GM20431 (cell line): ENCODE measurements at regions not wholly inside any gene's neighbourhood (a gene's known extent, or its start where the extent isn't known, plus 50 kb on each side); places are given as distances from the start of the nearest gene placed in this dataset.
"Not testable (repeated sequence)": the region's sequence is repeated elsewhere in the genome, so short reads cannot be mapped to it uniquely, and the experiment has no call there.

ENCODE experiments used
- in situ Hi-C: fragments of 300-500 bp; cut with MseI, MboI; formaldehyde crosslinking; loops from one replicate; pipeline ENCODE4 v1.15.0; 2020; ENCODE audit warnings: low sequenced_read_pairs; ENCODE audit not compliant: unreplicated experiment

DNA sequence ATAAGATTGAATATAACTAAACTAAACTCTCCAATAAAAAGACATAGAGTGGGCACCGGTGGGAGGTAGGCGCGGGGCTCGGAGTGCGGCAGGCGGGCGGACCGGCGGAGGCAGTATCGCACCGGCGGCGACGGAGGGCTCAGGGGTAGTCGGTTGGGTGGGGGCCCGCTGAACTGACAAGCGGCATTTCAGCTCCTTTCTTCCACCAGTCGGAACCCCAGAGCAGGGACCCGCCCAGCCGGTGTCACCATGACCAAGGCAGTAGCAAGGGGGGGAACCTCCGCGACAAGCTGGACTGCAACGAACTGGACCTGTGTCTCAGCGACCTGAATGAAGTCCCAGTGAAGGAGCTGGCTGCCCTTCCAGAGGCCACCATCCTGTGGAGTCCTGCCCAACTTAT lies 156.7 kb downstream of the HINT1 start:
- in situ Hi-C loops: no loop called here

DNA sequence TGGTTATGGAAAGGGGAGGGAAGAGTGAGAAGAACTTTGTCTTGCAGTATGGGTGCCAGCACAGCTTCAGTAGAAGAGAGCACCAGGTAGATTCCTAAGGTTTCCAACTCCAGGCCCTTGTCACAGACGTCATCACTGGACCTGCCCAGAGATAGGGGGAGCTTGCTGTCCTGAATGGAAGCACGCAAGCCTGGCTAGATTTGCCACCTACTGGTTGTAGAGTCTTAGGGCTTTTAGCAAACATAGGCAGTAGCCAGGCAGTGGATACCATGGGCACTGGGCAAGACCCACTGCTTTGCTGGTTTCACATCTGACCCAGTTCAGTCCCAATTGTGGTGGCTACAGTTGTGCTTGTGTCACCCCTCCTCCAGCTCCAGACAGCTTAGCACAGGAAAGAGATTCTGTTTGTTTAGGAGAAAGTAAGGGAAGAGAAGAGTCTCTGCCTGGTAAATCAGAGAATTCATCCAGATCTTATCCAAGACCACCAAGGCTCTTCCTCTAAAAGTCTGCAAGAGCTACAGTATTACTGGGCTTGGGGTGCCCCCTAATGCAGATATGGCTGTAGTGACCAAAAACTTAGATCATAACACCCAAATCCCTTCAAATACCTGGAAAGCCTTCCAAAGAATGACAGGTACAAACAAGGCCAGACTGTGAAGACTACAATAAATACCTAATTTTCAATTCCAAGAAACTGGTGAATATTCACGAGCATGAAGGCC lies 158.9 kb downstream of the HINT1 start:
- in situ Hi-C loops: no loop called here

DNA sequence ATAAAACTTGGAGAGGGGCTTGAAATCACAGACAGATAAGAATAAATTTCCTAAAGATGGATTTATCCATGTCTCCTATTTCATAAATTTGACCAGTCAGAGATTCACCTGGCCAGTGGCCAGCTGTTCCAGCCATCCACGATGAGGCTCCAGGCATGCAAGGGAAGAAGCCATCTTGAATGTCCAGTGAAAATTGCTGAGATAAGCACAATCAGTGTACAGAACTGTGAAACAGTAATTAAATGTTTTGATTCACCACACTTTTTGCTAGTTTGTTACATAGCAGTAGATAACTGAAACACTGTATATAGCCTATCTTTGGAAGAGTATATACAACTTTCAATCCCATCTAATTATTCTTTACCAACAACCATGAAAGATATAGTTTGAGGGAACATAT lies 163.5 kb downstream of the HINT1 start:
- in situ Hi-C loops: no loop called here

DNA sequence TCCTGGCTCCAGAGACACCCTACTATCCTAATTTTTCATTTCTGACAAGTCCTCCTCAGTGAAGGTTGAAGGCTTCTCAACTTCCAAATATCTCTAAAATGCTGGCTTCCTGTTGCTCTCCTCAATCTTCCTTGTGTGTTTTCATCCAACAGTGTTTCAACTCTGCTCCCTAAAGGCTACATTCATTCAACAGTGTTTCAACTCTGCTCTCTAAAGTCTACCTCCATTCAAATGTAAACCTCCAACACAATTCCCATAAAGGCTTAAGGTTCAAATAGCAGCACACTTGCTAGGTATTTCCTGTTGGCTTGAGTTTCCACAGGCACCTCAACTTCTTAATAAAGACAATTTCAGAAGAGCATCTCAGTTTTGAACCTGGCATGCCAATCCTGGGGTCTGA lies 164.8 kb downstream of the HINT1 start:
- in situ Hi-C loops: no loop called here

DNA sequence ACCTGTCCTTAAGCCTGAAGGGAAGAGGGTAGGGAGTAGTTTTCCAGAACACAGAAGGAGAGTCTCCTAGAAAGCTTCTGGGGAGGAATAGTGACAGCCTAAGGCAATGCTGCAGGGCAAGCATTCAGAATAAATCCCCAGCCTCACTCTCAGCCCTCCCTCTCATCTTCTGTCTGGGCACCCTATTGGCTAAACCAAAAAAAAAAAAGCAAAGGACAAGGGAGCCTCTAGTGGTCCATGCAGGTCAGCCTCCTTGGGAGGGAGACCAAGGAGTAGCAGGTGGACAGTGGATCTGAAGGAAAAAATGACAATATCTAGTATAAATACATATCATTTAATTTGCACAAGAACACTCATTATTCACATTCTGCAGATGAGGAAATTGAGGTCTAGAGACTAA lies 168.3 kb downstream of the HINT1 start:
- in situ Hi-C loops: not testable (repeated sequence)

DNA sequence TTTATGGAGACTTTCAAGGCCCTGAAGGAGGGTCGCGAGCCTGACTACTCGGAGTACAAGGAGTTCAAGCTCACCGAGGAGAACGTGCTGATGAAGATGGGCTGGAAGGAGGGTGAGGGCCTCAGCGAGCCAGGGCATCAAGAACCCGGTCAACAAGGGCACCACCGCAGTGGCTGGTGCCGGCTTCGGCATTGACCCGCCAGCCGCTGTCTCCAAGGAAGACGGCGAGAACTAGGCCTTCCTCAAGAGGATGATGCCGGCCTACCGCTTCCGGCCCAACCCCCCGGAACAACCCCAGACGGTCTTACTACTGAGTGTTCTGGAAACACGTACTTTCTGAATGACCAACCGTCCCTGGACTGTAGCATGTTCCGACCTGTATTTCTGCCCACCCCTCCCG lies 169.2 kb downstream of the HINT1 start:
- in situ Hi-C loops: no loop called here

DNA sequence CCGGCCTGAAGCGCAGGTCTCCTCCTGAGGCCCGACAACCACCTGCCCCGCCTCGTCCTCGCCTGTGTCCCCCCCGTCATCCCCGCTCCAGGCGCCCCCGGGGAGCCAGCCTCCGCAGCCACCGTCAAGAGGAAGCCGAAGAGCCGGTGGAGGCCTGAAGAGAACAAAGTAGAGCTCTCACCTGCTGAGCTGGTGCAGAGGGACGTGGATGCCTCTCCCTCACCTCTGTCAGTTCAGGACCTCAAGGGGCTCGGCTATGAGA lies 169.9 kb downstream of the HINT1 start:
- in situ Hi-C loops: no loop called here

DNA sequence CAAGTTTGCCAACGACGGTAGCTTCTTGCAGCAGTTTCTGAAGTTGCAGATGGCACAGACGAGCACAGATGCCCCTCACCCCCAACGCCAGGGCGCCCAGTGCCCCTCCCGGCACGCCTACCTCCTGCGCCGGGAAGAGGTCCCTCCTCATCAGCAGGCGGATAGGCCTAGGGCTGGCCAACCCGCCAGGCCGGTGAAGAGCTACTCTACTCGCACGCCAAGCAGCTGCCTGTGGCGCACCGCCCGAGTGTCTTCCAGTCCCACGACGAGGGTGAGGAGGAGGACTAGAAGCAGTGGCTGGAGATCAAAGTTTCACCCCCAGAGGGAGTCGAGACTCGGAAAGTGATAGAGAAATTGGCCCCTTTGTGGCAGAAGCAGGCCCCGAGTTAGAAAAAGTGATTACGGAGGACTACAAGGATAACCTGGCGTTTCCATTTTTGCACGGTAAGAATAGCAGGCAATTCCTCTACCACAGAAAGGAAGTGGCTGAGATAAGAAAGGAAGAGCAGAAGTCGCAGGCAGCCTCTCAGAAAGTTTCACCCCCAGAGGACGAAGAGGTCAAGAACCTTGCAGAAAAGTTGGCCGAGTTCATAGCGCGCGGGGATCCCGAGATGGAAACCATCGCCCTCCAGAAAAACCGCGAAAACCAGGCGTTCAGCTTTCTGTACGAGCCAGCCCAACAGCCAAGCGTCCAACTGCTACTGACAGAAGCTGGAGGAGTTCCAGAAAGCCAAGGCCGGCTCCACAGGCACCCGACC lies 170.4 kb downstream of the HINT1 start:
- in situ Hi-C loops: no loop called here

DNA sequence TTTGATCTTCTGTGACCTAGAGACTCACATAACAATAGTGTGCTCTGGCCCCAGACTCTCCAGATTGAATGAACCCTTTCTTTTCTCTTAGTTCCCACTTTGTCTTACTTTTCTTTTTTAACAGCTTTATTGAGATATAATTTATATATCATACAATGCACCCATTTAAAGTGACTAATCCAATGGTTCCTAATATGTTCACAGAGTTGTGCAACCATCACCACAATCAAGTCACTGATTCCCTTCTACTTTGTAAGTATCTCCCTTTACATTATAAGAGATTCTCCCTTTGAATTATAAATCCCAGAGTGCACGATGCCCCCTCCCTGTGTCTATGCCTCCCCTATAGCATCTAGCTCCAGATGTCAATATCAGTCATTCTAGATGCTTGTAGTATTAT lies 172.4 kb downstream of the HINT1 start:
- in situ Hi-C loops: no loop called here

DNA sequence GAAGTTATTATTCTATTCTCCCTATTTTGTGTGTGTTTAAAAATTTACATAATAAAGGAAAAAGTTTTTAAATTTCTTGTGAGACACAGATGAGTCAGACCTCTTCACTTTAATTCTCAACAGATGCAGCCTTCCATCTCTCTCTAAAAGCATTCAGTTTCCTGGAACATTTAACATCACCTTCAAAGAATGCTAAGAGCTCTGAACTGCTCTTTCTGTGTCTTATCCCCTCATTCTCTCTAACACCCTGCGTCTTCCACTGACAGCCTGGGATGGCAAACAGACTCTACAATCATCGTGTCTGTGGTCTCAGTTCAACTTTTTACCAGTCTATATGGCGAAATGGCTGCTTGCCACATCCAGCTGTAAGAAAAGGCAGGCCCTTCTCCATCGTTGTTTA lies 173.0 kb downstream of the HINT1 start:
- in situ Hi-C loops: no loop called here

DNA sequence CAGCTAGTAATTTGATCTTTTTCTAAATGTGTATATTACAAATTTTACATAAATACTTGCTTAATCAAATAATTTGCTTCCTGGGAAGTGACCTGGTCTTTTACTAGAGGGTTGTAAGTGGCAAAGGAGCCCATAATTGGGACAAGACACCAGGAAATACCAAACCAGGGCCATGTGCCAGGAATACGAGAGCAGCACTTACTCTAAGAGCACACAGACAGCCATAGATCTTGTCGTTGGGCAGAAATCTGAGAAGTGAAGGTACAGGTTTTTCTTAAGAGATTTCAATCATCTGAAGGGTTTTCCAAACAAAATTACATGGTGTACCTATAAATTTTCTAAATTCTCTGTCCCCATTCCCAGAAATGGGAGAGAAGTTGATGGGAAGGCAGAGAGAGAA lies 179.3 kb downstream of the HINT1 start:
- in situ Hi-C loops: no loop called here

DNA sequence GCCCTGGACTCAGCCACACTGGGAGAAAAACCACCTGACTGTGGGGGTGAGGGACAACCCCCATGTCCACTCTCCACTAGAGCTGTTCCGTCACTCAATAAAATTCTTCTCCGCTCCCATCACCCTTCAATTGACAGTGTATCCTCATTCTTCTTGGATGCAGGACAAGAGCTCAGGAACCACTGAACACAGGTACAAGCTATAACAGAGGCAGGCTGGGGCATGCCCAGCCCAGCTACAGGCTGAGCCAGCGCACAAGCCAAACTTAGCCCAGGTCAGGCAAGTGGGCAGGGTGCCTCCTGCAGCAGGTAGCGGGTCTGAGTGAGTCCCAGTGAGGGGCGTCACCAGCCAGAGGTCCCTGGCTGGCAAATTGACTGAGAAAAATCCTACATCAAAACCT lies 183.4 kb downstream of the HINT1 start:
- in situ Hi-C loops: no loop called here

DNA sequence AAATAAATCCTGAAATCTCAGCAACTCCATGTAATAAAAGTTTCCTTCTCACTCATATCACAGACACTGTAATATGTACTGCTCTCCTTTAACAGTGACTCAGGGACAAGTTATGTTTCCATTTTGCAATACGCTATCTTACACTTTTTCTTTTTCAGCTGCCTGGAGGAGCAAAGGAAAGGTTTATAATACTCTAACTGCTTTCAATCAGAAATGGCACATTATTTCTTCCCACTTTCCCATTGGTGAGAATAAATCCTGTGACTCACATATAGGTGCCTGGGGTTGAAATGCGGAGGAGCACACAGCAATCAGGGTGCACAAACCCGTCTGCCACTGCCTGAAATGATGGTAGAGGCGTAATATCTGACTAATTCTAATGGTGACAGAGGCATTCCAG lies 186.6 kb downstream of the HINT1 start:
- in situ Hi-C loops: no loop called here

DNA sequence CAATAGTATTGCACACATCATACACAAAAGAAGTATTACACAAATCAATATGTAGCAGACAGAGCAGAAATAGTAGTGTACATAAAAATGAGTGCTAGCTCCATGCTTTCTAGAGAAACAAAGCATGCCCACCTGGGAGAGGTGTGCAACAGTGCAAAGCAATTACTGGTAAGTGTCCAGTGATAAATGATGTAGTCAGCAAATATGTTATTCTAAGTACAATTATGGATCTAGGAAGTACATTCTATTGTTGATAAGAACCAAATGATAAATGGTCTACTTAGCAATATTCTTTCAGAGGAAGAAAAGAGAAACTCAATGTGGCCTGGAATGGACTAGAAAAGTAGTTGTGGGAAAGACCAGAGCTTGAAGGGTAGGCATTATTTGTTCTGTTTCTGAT lies 188.6 kb downstream of the HINT1 start:
- in situ Hi-C loops: no loop called here

DNA sequence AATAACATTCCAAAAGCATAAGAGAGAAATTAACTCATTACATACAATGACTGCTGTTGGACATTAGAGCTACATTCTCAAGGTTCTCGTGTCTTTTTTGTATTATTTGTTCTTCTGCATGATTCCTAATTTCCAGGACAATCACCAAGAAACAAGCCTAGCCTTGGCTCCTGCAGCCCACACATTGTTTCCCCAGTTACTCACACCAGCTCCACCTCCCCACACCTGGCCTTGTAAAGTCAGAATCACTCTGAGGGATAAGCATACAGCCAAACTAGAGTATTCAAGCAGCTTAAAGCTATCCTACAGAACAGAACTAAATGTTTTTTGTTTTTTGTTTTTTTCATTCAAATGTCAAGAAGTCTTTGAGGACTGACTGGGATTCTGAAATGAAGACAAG lies 189.2 kb downstream of the HINT1 start:
- in situ Hi-C loops: no loop called here

DNA sequence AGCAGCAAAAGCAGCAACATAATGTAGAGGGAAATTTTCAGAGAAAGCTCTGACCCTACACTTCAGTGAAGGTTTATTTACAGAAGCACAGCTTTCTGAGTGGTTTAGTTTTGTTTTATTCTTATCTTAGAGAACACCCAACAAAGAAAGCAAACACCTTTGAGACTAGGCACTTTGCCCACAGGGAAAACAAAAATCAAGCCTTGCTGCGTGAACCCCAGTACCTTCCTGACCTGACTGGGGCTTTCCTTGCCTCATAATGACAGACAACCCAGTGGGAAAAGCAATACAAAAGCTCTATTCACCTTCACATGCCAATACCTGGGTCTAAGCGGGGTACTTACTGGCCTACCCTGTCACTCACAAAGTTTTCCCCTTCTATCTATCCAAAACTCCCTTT lies 189.8 kb downstream of the HINT1 start:
- in situ Hi-C loops: no loop called here

DNA sequence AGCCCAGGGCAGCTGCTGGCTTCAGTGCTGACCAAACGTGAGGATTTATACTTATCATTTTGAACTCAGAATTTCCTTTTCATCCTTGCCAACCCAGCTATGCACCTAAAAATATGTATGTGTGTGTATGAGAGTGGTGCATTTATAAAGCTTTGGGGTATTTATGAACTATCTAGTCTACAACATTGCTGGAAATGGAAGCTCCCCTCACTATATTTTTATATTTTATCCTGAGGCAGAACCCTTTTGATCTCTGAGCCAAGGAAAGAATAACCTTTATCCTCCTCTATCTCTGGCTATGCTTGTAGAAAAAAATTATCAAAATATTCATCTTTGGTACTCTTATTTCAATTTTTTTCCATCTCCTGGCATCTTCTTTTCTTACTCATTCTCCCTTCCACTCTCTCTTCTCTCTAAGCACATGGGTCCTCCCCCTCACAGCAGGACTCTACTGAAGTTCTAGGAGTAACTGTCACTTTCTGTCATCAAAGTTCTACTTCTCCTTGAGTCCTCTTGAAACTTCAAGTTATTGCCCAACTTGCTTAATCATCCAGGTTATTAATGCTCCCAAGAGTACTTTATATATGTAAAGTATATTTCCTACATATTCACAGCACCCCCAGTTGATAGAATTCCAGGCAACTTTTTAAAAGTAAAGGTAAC lies 190.9 kb downstream of the HINT1 start:
- in situ Hi-C loops: no loop called here

DNA sequence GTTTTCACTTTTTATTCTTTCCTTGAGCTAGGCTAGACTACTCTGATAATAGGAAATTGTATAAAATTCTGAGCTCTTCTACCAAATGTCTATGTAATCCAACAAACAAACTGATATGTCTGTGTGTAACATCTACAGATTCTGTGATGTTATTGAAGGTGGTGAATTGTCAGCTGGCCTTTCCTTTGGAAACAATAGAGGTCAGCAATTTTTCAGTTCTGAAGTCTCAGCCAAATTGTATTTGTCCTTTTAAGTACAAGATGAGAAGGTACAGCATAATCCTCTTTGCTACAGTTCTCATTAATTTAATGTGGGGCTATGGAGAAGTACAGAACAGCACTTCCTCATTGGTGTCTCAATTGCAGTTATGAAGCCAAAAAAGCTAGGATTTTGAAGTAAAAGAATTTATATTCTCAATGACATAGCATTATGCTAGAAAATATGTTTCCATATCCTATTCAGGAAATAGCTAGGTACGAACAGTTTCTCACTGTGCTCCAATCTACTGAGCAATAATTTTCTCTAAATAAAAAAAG lies 198.0 kb downstream of the HINT1 start:
- in situ Hi-C loops: no loop called here

DNA sequence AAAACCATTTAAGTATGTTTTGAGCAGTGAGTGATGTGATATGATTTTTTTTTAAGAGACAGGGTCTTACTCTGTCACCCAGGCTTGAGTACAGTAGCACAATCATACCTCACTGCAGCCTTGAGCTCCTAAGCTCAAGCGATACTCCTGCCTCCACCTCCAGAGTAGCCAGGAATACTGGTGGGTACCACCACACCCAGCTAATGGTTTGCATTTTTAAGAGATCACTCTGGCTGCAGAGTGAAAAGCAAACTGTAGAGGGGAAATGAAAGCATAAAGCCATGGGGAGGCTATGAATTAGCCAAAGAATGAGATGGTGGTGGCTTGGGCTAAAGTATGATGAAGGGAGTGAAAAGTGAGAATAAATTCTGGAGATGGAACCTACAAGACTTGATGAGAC lies 199.1 kb downstream of the HINT1 start:
- in situ Hi-C loops: no loop called here

DNA sequence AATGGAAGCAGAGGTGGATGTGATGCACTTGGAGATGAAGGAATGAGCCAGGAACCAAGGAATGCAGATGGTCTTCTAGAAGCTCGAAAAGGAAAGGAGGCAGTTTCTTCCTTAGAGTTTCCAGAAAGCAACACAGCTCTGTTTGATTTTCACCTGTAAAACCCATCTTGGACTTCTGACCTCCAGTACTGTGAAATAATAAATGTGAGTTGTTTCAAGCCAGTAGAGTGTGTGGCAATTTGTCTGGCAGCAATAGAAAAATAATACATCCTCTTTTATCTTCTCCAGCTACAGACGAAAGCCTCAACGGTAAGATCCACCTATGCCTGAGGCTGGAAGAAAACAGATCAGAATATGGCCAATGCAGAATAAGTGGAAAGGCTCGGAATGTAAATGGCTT lies 199.7 kb downstream of the HINT1 start:
- in situ Hi-C loops: no loop called here
